Fibroblast of skin of left quadriceps (primary cell): ENCODE measurements at regions not wholly inside any gene's neighbourhood (a gene's known extent, or its start where the extent isn't known, plus 50 kb on each side); places are given as distances from the start of the nearest gene placed in this dataset.
"Not testable (repeated sequence)": the region's sequence is repeated elsewhere in the genome, so short reads cannot be mapped to it uniquely, and the experiment has no call there.

Experiments used
- DNase-seq, 2 experiments: peaks; one replicate each; pipeline ENCODE4 v3.0.0-alpha.2; 2013; ENCODE audit warnings: low read depth in 2 of 2

- no peak for DNase-seq
Measured at GRCh38 chr10:114730291-114730690, 72.2 kb upstream of the ABLIM1 start.

GRCh38 chr10:114732931-114733330 is 74.9 kb upstream of the ABLIM1 start:
- DNase-seq: no peak

- DNase-seq: no peak
Measured at GRCh38 chr10:114735946-114736345, 77.9 kb upstream of the ABLIM1 start.

GRCh38 chr10:114743521-114744231 is 77.9 kb upstream of the FHIP2A start:
- DNase-seq: no peak

- DNase-seq: no peak
Measured at GRCh38 chr10:114746531-114746930, 75.0 kb upstream of the FHIP2A start.

GRCh38 chr10:114748241-114748640 is 73.3 kb upstream of the FHIP2A start:
- no peak for DNase-seq

GRCh38 chr10:114749014-114749413 is 72.6 kb upstream of the FHIP2A start:
- DNase-seq: no peak

GRCh38 chr10:114749510-114749909 is 72.1 kb upstream of the FHIP2A start:
- no peak for DNase-seq

- peak in 1 of 2 experiments; percentile 11 for DNase-seq
Measured at GRCh38 chr10:114751856-114752255, 69.7 kb upstream of the FHIP2A start.

GRCh38 chr10:114752570-114752969 is 69.0 kb upstream of the FHIP2A start:
- not testable (repeated sequence) for DNase-seq

GRCh38 chr10:114753126-114753525 is 68.5 kb upstream of the FHIP2A start:
- DNase-seq: peak; percentile 34 to 35

GRCh38 chr10:114754445-114755320 is 66.9 kb upstream of the FHIP2A start:
- DNase-seq: peak; percentile 18 to 20

- DNase-seq: no peak
Measured at GRCh38 chr10:114755537-114755936, 66.0 kb upstream of the FHIP2A start.

GRCh38 chr10:114758331-114758730 is 63.2 kb upstream of the FHIP2A start:
- DNase-seq: no peak

- DNase-seq: no peak
Measured at GRCh38 chr10:114761205-114762193, 60.1 kb upstream of the FHIP2A start.

- no peak for DNase-seq
Measured at GRCh38 chr10:114762811-114763210, 58.8 kb upstream of the FHIP2A start.

- no peak for DNase-seq
Measured at GRCh38 chr10:114764656-114765055, 56.9 kb upstream of the FHIP2A start.

GRCh38 chr10:114766470-114766869 is 55.1 kb upstream of the FHIP2A start:
- DNase-seq: no peak

GRCh38 chr10:114767101-114767985 is 54.2 kb upstream of the FHIP2A start:
- DNase-seq: peak; percentile 22 to 33

- DNase-seq: no peak
Measured at GRCh38 chr10:114767986-114768821, 53.4 kb upstream of the FHIP2A start.
